Large intestine (tissue), 3 donors: ENCODE measurements at regions not wholly inside any gene's neighbourhood (a gene's known extent, or its start where the extent isn't known, plus 50 kb on each side); places are given as distances from the start of the nearest gene placed in this dataset.

Experiments
- DNase-seq, 2 donors: peaks; one replicate each; pipeline versions ENCODE4 v3.0.0 to v3.0.0-alpha.2; 2013
- H3K27ac ChIP-seq: one replicate; pipeline ENCODE4 v1.5.1; 2013; ENCODE audit warnings: low read length
- H3K27me3 ChIP-seq: 2 replicates; pipeline ENCODE4 v1.6.1; 2013; ENCODE audit warnings: low read length; ENCODE audit not compliant: control insufficient read depth, insufficient read depth
- H3K36me3 ChIP-seq: 2 replicates; pipeline ENCODE4 v1.6.1; 2013; ENCODE audit warnings: low read length; ENCODE audit not compliant: control insufficient read depth, insufficient read depth
- H3K4me1 ChIP-seq: one replicate; pipeline ENCODE4 v1.6.1; 2013; ENCODE audit warnings: low read length; ENCODE audit not compliant: control insufficient read depth, insufficient read depth
- H3K4me3 ChIP-seq: one replicate; pipeline ENCODE4 v1.5.1; 2013; ENCODE audit warnings: low read length
- H3K9me3 ChIP-seq: one replicate; pipeline ENCODE4 v1.6.1; 2013; ENCODE audit warnings: mild to moderate bottlenecking, low read depth, low read length, moderate library complexity; ENCODE audit not compliant: control insufficient read depth
- WGBS: methylation state at CpG from one replicate; pipeline ENCODE4 v1.1.5; 2013; ENCODE audit warnings: low lambda C conversion rate; ENCODE audit not compliant: insufficient coverage; 5-methylcytosine and 5-hydroxymethylcytosine counted together

DNA sequence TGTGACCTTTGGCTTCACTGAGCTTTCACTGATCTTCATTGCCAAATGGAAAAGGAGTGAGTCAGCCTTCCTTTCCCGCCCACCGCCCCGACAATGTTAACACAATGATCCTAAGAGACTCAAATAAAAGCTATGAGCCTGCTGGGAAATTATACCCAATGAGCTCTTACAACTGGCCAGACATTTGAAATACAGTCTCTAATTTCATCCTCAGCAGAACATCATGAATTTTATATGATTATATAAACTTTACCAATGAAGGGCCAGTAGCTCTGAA lies 252.5 kb downstream of the SIPA1L2 start:
- WGBS, result no CpG with 5 or more reads among the region's 3 CpGs
- Histone ChIP-seq H3K4me1 (no peaks in the 10 kb centered on the region), H3K9me3 (no peaks in the 10 kb centered on the region), H3K4me3 (no peak overlapping the region), H3K27me3 (no peaks in the 10 kb centered on the region), H3K27ac (no peak overlapping the region), H3K36me3 (no peaks in the 10 kb centered on the region)
- peak in 1 of 2 donors; percentile 13 for DNase-seq

DNA sequence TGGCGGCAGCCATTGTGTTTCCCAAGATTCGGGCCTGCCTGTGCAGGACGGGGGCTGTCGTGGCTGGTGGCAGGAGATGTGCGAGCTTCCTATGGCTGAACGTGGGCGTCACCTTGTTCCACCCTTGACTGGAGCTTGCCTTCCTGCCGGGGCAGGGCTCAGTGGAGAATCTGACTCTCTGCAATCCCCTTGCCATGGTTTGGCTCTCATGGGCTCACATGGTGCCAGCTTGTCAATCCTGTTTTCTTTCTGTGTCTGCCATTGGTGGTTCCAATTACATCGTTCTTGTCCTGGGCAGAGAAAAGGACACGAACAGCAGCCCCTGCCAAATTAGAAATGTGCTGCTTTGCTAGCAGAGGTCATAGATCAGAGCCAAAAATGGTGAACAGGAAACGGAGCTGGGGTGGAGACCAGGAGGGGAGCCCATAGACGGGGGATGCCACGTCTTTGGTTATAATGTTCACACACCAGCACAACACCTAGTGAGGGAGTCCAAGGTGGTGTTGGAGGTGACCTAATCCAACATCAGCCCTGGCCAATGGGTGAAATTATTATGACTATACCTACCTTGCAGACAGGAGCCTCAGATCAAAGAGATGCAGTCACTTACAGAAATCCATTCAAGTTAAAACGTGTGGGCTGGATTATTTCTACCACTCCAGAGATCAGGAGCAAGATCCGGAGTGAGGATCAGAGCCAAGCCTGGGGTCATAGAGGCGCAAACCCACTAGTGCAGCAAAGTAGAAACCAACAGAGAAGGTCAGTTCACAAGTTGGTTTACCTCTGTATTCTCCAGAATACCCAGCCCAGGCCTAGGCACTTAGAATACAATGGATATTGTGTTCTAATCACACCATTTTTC lies 253.1 kb downstream of the SIPA1L2 start:
- no peak for DNase-seq
- Histone ChIP-seq H3K4me1 (no peaks in the 10 kb centered on the region), H3K27me3 (no peaks in the 10 kb centered on the region), H3K36me3 (no peaks in the 10 kb centered on the region), H3K9me3 (no peaks in the 10 kb centered on the region), H3K4me3 (no peak overlapping the region), H3K27ac (no peak overlapping the region)
- WGBS, result no CpG with 5 or more reads among the region's 16 CpGs

DNA sequence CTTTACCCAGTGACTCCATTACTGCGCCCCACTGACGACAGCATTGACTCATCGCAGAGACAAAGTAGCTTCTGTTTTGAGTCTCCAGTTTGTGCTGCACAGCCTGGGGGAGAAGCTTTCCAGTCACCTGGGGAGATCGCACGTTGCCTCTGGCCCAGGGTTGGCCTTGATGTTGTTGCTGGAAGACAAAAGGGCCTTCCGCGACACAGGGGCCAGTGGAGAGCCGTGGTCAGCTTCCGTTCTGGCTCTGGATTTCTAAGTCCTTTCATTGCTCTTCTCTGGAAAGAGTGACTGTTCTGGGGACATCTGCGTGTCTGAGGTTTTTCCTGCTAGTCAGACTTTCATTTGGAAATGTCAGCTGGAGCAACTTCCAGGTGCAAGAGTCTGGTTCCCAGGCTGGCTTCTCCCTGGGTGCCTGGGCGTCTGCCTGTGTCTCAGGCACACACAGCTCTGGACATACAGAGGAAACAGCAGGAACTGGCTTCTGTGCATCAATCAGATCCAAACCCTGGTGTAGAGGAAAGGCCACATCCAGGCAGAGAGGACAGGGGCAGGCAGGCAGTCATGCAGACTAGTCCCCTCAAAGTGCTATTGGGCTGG lies 257.0 kb downstream of the SIPA1L2 start:
- Histone ChIP-seq H3K27ac (no peak overlapping the region), H3K9me3 (no peaks in the 10 kb centered on the region), H3K4me1 (no peaks in the 10 kb centered on the region), H3K4me3 (no peak overlapping the region), H3K36me3 (no peaks in the 10 kb centered on the region), H3K27me3 (no peaks in the 10 kb centered on the region)
- no CpG with 5 or more reads among the region's 11 CpGs for WGBS
- DNase-seq, result peak in 1 of 2 donors; percentile 15

DNA sequence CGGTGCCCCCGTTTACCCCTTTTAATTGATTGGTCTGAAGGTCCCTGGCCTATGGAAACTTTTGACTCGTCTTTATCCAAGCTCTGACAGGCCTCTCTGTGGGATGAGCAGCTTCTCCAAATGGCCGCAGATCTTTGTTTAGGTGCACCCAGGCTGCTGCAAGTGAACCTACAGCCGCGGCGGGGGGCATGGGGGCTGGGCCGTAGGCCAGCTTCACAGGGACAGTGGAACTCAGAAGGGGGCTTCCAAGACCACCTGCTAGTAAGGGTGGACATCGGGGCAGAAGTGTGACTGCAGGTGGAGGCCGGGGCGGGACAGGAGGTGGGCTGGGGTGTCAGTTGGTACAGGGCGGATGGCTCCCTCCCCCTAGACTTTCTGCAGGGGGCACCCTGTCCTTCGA lies 257.5 kb downstream of the SIPA1L2 start:
- no peak for DNase-seq
- WGBS, result no CpG with 5 or more reads among the region's 13 CpGs
- Histone ChIP-seq H3K4me1 (no peaks in the 10 kb centered on the region), H3K27me3 (no peaks in the 10 kb centered on the region), H3K27ac (no peak overlapping the region), H3K9me3 (no peaks in the 10 kb centered on the region), H3K4me3 (no peak overlapping the region), H3K36me3 (no peaks in the 10 kb centered on the region)

DNA sequence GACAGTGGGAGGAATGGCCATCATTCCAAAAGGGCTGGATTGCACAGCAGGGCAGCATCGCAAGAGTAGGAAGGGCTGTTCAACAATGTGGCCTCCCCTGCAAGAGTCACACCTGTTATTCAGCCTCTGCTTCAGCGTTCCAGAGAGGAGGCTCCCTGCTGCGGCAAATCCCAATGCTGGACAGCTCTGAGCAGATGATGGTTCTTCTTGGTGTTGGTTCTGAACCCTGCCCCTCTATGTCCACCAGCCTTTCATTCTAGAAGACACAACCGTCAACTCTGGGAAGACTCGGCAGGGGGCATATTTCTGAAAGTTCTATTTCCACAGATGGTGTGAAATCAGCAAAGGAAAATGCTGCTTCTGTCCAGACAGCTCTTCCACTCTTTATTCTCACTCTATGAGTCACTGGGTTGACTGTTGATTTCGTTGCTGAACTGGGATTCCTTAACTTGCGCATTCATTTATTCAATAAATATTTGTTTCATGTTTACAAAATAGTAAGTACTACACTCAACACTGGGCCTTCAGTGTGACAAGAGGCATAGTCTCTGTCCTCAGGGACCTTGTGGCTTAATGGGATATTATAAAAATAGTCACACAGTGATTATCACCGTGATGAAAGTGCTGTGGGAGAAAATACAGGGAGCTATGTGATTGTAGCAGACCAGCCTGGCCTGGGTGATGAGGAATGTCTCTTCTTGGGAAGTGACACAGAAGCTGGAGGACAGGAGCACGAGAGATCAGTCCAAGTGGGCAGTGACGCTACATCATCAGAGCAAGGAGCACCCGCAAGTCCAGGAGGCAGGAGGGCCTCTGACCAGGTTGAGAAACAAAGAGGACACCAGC lies 260.3 kb downstream of the SIPA1L2 start:
- no peaks in the 10 kb centered on the region for H3K36me3 ChIP-seq
- WGBS, result 80% methylated on average over 3 of the region's 11 CpGs
- no peaks in the 10 kb centered on the region for H3K4me1 ChIP-seq
- H3K27me3 ChIP-seq, result no peaks in the 10 kb centered on the region
- DNase-seq, result no peak
- H3K27ac ChIP-seq, result no peak overlapping the region
- H3K4me3 ChIP-seq, result no peak overlapping the region
- no peaks in the 10 kb centered on the region for H3K9me3 ChIP-seq

DNA sequence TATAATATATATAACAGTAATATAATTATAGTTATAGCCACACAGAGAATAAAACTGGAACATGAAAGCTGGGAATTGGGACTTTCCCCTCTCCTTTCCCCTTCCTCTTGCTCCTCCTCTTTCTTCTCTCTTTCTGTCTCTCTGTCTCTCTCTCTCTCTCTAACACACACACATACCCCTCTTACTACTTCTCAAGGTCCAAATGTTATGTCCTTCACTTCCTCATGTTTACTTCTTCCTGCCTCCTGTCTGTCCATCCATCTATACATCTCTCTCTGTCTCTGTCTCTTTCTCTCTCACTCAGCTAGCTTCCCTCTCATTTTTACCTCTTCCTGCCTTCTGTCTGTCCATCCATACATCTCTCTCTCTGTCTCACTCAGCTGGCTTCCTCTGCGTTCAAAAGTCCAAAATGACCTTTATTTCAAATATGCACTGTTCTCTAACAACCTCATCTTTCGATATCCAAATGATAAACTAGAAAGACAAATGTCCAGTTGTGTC lies 261.1 kb downstream of the SIPA1L2 start:
- no peak overlapping the region for H3K27ac ChIP-seq
- no peak overlapping the region for H3K4me3 ChIP-seq
- H3K9me3 ChIP-seq, result no peaks in the 10 kb centered on the region
- H3K36me3 ChIP-seq, result no peaks in the 10 kb centered on the region
- no peaks in the 10 kb centered on the region for H3K27me3 ChIP-seq
- 87% methylated on average over 2 of the region's 2 CpGs for WGBS
- DNase-seq, result no peak
- no peaks in the 10 kb centered on the region for H3K4me1 ChIP-seq

DNA sequence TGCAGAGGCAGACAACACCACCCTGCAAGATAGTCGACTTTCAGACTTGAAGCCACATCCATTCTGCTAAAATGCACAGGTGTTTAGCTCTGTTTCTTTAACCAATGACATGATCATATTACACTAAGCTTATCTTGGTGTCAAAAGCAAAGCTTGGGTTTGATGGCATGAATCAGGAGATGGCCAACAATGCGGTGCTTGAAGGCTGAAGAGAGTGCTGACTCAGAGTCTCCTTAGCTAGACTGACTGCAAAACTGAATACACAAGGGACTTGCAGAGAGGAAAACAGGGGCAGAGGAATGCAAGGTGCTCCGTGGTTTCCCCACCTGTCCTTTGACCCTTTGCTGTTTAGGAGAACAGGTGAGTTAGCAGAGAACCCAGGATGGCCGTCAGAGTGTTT lies 262.6 kb downstream of the SIPA1L2 start:
- no peaks in the 10 kb centered on the region for H3K27me3 ChIP-seq
- no peak overlapping the region for H3K4me3 ChIP-seq
- no peaks in the 10 kb centered on the region for H3K9me3 ChIP-seq
- no peaks in the 10 kb centered on the region for H3K4me1 ChIP-seq
- no peaks in the 10 kb centered on the region for H3K36me3 ChIP-seq
- no peak for DNase-seq
- no CpG with 5 or more reads among the region's 4 CpGs for WGBS
- no peak overlapping the region for H3K27ac ChIP-seq

DNA sequence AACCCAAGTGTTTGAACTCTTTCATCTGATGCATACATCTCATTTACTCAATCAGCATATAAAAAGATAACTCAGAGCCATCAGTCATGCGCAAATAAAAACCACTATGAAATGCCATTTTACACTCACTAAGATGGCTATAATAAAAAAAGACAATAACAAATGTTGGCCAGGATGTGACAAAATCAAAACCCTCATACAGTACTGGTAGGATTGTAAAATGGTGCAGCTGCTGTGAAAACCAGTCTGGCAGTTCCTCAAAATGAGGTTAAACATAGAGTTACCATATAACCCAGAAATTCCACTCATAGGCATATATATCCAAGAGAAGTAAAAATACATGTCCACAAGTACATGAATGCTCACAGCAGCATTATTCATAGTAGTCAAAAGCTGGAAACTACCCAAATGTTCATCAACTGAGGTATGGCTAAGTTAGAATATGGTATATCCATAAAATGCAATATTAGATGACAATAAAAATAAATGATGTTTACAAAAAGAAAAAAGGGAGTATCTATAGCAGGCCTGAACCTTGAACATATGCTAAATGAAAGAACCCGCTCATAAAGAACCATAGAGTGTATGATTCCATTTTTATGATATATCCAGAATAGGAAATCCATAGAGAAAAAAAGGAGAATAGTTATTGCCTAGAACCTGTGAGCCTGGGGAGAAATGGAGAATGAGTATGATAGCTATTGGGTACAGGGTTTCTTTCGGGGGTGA lies 265.1 kb downstream of the SIPA1L2 start:
- no peaks in the 10 kb centered on the region for H3K27me3 ChIP-seq
- H3K36me3 ChIP-seq, result no peaks in the 10 kb centered on the region
- H3K9me3 ChIP-seq, result no peaks in the 10 kb centered on the region
- DNase-seq, result no peak
- H3K27ac ChIP-seq, result no peak overlapping the region
- H3K4me3 ChIP-seq, result no peak overlapping the region
- 100% methylated on average over 1 of the region's 3 CpGs for WGBS
- no peaks in the 10 kb centered on the region for H3K4me1 ChIP-seq

DNA sequence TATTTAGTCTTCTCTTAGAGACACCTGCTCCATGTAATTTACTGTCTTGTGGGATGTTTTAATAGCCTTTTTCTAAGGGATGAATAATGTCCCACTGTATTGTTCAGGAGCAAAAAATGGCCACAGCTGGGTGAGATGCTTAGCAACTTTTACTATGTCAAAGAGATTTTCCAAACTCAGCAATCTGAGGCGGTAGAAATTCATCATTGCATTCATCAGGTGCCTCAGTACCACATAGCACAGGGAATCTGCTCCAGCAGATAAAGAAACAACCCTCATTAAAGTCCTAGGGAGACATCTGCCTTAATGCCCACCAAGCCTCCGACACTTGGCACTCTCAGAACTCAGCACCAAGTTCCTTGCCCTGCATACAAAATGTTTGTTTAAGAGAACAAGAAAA lies 266.9 kb downstream of the SIPA1L2 start:
- no CpG with 5 or more reads among the region's 2 CpGs for WGBS
- Histone ChIP-seq H3K27me3 (peaks cover 8% of the 10 kb centered on the region), H3K4me1 (no peaks in the 10 kb centered on the region), H3K27ac (no peak overlapping the region), H3K36me3 (no peaks in the 10 kb centered on the region), H3K4me3 (no peak overlapping the region), H3K9me3 (no peaks in the 10 kb centered on the region)
- DNase-seq, result no peak

DNA sequence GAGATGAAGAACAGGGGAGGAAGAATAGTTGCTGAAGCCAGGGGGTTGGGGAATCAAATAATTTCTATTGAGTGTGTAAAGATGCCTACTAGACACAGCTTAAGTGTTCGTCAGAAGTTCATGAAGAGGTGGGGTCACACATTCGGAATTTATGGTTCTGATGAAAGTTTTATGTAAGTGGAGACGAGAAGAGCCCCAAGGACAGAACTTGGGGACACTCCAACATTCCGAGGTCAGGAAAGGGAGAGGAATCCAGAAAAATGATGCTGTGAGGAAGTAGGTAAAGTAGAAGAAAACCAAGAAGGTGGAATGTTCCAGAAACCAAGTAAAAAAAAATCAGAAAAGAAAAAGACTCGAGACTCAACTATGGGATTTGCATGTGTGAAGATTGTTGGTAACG lies 272.5 kb downstream of the SIPA1L2 start:
- Histone ChIP-seq H3K4me1 (no peaks in the 10 kb centered on the region), H3K36me3 (no peaks in the 10 kb centered on the region), H3K9me3 (no peaks in the 10 kb centered on the region), H3K4me3 (no peak overlapping the region), H3K27me3 (peaks cover 15% of the 10 kb centered on the region), H3K27ac (no peak overlapping the region)
- 79% methylated on average over 3 of the region's 6 CpGs for WGBS
- DNase-seq, result no peak
